BJ (cell line): ENCODE measurements at regions not wholly inside any gene's neighbourhood (a gene's known extent, or its start where the extent isn't known, plus 50 kb on each side); places are given as distances from the start of the nearest gene placed in this dataset.

Experiments used
- CTCF ChIA-PET: fragments of 350-600 bp; formaldehyde crosslinking; extraction: SDS; loops from one replicate; lab custom pipeline; 2021; ENCODE audit warnings: antibody characterized with exemption, inconsistent platforms; lab: Yijun Ruan, JAX
- POLR2A ChIA-PET: fragments of 300-600 bp; sonication (Branson Sonifier 250); formaldehyde crosslinking; extraction: SDS; loops from one replicate; lab custom pipeline; 2021; ENCODE audit warnings: antibody characterized with exemption; lab: Charles Lee
- DNase-seq: peaks from one replicate; pipeline ENCODE4 v3.0.0-alpha.2; 2011; ENCODE audit warnings: low read depth
- H3K27me3 ChIP-seq: 2 replicates; pipeline ENCODE4 v1.6.0; 2011; ENCODE audit warnings: low read length; ENCODE audit not compliant: control insufficient read depth, insufficient read depth
- H3K36me3 ChIP-seq: 2 replicates; pipeline ENCODE4 v1.5.1; 2011; ENCODE audit warnings: low read length; ENCODE audit not compliant: control insufficient read depth, insufficient read depth
- H3K4me3 ChIP-seq: 2 replicates; pipeline ENCODE4 v1.5.1; 2011; ENCODE audit warnings: low read depth, mild to moderate bottlenecking, control low read depth, low read length
- CTCF ChIP-seq: IDR thresholded peaks from 2 replicates; pipeline ENCODE4 v1.5.1; 2011; ENCODE audit warnings: low read depth, mild to moderate bottlenecking, control low read depth, inconsistent platforms, low read length, moderate library complexity; ENCODE audit not compliant: insufficient read depth

- ChIA-PET POLR2A (no interaction called here), CTCF (no interaction called here)
- Histone ChIP-seq H3K4me3 (no peak overlapping the region), H3K27me3 (no peaks in the 10 kb centered on the region), H3K36me3 (no peaks in the 10 kb centered on the region)
- no peak for DNase-seq
- no peak for TF ChIP-seq CTCF
Observed at GRCh38 chr7:21365866-21366624, 61.8 kb upstream of the SP4 start.

- POLR2A ChIA-PET = no interaction called here
Observed at GRCh38 chr7:21367081-21367480, 60.8 kb upstream of the SP4 start.

GRCh38 chr7:21367537-21367936, 60.3 kb upstream of the SP4 start:
- POLR2A ChIA-PET = no interaction called here
- CTCF ChIA-PET = no interaction called here

More at GRCh38 chr7:21367081-21367480, 60.8 kb upstream of the SP4 start:
- no peaks in the 10 kb centered on the region for H3K36me3 ChIP-seq
- no peaks in the 10 kb centered on the region for H3K27me3 ChIP-seq
- no peak for TF ChIP-seq CTCF
- no peak overlapping the region for H3K4me3 ChIP-seq
- CTCF ChIA-PET = no interaction called here
- DNase-seq = no peak

GRCh38 chr7:21368317-21368716, 59.6 kb upstream of the SP4 start:
- CTCF ChIA-PET = no interaction called here
- DNase-seq = no peak
- Histone ChIP-seq H3K4me3 (no peak overlapping the region), H3K27me3 (no peaks in the 10 kb centered on the region), H3K36me3 (no peaks in the 10 kb centered on the region)
- no peak for TF ChIP-seq CTCF
- POLR2A ChIA-PET = no interaction called here

More at GRCh38 chr7:21367537-21367936, 60.3 kb upstream of the SP4 start:
- TF ChIP-seq CTCF = no peak
- no peak overlapping the region for H3K4me3 ChIP-seq
- no peak for DNase-seq
- no peaks in the 10 kb centered on the region for H3K36me3 ChIP-seq
- no peaks in the 10 kb centered on the region for H3K27me3 ChIP-seq

GRCh38 chr7:21370283-21370982, 57.5 kb upstream of the SP4 start:
- no peak for DNase-seq
- Histone ChIP-seq H3K4me3 (no peak overlapping the region), H3K27me3 (no peaks in the 10 kb centered on the region), H3K36me3 (no peaks in the 10 kb centered on the region)
- no peak for TF ChIP-seq CTCF
- POLR2A ChIA-PET = no interaction called here
- CTCF ChIA-PET = no interaction called here
